A549 (cell line): ENCODE measurements at regions not wholly inside any gene's neighbourhood (a gene's known extent, or its start where the extent isn't known, plus 50 kb on each side); places are given as distances from the start of the nearest gene placed in this dataset.

Experiments used
- CHD2 ChIP-seq: fragments of 150-350 bp; IDR thresholded peaks from 2 replicates; pipeline ENCODE4 v1.6.1; 2014; ENCODE audit warnings: low read length; ENCODE audit not compliant: partially characterized antibody
- CHD4 ChIP-seq: fragments of 200-600 bp; sonication (generic); IDR thresholded peaks from 2 replicates; pipeline ENCODE4 v1.6.1; 2016; ENCODE audit warnings: antibody characterized with exemption, mild to moderate bottlenecking, borderline replicate concordance
- CTCF ChIP-seq: fragments of >200 bp; sonication (Bioruptor Twin); formaldehyde crosslinking; IDR thresholded peaks from 3 replicates; pipeline ENCODE4 v1.5.1; 2016
- EP300 ChIP-seq, 2 experiments: fragments of >200 bp; sonication (Bioruptor Twin); formaldehyde crosslinking; IDR thresholded peaks; 2 replicates in 1 of 2; 3 replicates in 1 of 2; pipeline ENCODE4 v1.6.1; 2016 to 2017
- JUN ChIP-seq, 2 experiments: fragments of >200 bp; sonication (Bioruptor Twin); formaldehyde crosslinking; IDR thresholded peaks; 2 replicates in 1 of 2; 3 replicates in 1 of 2; pipeline ENCODE4 v1.6.1; 2016 to 2017
- MAX ChIP-seq: IDR thresholded peaks from 2 replicates; pipeline ENCODE4 v1.6.1; 2012
- NR3C1 ChIP-seq: fragments of >200 bp; sonication (Bioruptor Twin); formaldehyde crosslinking; IDR thresholded peaks from 3 replicates; pipeline ENCODE4 v1.6.1; 2017
- POLR2A ChIP-seq: IDR thresholded peaks from 2 replicates; pipeline ENCODE4 v1.6.1; 2012; ENCODE audit warnings: mild to moderate bottlenecking, low read length
- RAD21 ChIP-seq, 2 experiments: fragments of >200 bp in 1 of 2; sonication (Bioruptor Twin) in 1 of 2; formaldehyde crosslinking in 1 of 2; IDR thresholded peaks in 1 of 2; conservative IDR thresholded peaks in 1 of 2; 2 replicates in 1 of 2; 3 replicates in 1 of 2; pipeline ENCODE4 v1.6.1; 2012 to 2018; ENCODE audit warnings: inconsistent platforms in 1 of 2
- SMC3 ChIP-seq: fragments of >200 bp; sonication (Bioruptor Twin); formaldehyde crosslinking; IDR thresholded peaks from 3 replicates; pipeline ENCODE4 v1.6.1; 2018; ENCODE audit warnings: inconsistent platforms

- TF ChIP-seq CTCF = no peak
- no peak for TF ChIP-seq EP300 (IDR thresholded peaks at IDR 0.05)
- TF ChIP-seq POLR2A = no peak
- no peak for TF ChIP-seq MAX
- TF ChIP-seq CHD4 = no peak
- no peak for TF ChIP-seq JUN (IDR thresholded peaks at IDR 0.05)
- TF ChIP-seq NR3C1 = no peak
- TF ChIP-seq SMC3 = no peak
- TF ChIP-seq CHD2 = no peak
- TF ChIP-seq RAD21 (conservative IDR thresholded peaks at IDR 0.05 in 1 of 2, IDR thresholded peaks at IDR 0.05 in 1 of 2) = no peak
These were observed 80.9 kb downstream of the IER5 start for GRCh38 chr1:181169281-181169865.
